Fibroblast of peridontal ligament (primary cell): ENCODE measurements at regions not wholly inside any gene's neighbourhood (a gene's known extent, or its start where the extent isn't known, plus 50 kb on each side); places are given as distances from the start of the nearest gene placed in this dataset.
"Not testable (repeated sequence)": the region's sequence is repeated elsewhere in the genome, so short reads cannot be mapped to it uniquely, and the experiment has no call there.

ENCODE experiments used
- DNase-seq: peaks from one replicate; pipeline ENCODE4 v3.0.0-alpha.2; 2010; ENCODE audit errors: extremely low read depth

GRCh38 chr10:2548071-2548470 is 519.3 kb upstream of the PFKP start:
- DNase-seq, result no peak

- DNase-seq, result no peak
Measured at GRCh38 chr10:2547606-2548005, 519.7 kb upstream of the PFKP start.

GRCh38 chr10:2546894-2547293 is 520.5 kb upstream of the PFKP start:
- not testable (repeated sequence) for DNase-seq

- no peak for DNase-seq
Measured at GRCh38 chr10:2543974-2544373, 523.4 kb upstream of the PFKP start.

DNA sequence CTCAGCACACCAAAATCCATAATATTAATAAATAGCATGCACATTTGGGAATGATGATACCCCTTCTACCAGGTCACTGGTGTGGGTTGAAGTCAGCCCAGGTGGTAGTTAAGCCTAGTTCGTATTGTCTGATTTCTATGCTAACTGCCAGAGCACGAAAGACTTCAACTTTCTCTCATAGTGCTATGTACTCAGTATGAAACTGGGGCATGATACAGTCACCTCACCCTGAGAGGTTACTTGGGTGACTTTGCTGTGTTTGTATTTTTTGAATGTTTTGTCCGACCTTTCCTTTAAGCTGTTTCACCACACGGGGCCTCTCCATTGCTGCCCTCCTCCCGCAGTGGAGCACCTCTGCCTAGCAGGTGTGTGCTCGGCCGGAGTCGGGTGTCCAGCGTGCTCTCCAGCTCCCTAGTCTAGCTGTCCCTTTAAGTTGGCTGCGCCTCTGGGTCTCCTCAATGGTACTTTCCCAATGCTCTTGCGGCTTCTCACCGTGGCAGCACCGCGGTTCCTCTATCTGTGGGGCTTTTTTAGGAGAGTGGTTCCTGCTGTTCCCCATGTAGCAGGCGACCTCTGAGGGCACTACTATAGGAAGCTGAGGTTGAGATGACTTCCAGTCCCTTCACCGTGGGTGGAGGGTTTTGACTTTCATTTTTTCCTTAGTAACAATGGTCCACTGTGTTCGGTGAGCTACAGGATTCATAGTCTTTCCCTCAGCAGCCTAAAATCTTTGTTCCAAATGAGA is 524.0 kb upstream of the PFKP start:
- DNase-seq, result no peak

DNA sequence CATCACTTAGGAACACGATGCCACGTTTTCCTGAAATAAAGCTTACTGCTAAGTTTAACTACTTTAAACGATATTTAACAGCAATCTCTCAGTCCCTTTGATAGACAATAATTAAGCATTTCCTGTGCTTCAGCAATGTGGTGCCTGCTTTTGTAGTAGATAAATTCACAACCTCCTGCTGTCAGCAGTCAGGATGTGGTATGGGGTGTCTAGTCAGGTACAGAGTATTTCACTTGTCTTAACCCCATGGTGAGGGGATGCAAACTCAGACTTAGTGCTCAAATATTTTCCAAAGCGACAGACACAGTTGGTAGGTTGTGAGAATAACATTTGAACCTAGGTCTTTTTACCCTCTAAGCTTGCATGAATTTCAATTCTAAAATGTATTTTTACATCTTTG is 526.2 kb upstream of the PFKP start:
- DNase-seq, result no peak

- DNase-seq, result no peak
Measured at GRCh38 chr10:2529945-2530344, 537.4 kb upstream of the PFKP start.

DNA sequence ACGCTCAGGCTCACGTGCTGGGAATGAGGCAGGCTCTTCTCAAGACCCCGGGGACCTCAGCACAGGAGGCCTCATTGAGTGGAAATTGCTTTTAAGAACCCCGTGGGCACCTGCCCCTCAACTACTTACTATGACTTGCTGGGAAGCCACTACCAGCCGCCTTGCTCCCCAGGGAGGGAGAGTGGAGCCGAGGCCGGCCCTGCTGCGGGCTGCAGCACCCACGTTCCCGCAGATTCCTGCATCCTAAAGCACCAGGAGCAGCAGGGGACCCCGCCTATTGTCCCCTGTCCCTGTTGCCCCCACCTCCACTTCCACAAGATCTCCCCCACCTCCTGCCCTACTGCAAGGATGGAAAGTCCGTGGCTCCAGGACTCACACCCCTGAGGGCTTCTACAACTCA is 541.6 kb upstream of the PFKP start:
- DNase-seq, result no peak

DNA sequence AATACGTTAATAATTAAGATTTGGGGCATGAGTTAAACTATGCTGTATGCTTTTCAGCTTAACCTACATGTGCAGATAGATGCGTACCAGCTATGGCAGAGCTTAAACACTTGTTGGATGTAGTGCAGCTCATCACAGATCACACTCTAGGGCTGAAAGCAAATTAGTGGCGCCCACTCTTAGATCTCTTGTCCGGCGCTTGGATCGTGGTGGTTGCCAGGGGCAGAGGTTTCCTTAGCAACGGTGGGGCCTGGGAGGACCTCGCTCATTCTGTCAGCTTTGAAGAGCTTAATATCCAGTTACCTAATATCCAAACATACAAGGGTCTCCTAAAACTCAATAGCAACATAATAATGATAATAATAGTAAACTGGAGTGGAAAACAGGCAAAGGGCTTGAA is 548.2 kb upstream of the PFKP start:
- DNase-seq, result no peak

DNA sequence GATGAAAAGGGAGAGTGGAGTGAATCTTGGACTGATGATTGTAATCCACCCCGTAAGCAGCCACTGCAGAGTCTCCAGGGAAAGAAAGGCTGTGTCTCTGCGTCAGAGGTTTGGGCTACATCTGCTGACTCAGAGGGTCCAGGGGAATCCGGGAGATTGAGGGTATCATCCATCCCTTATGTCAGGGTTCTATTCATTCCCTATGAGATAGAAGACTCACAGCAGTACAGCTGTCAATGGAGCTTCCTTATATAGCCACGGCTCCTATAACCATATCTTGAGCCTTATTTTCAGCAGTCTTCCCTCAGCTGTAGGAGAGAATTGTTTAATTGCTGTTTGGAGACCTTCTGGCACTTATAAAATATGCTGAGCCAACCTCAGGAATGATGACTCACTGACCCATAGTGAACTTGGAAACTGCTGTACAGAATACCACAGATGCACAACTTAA is 558.2 kb upstream of the PFKP start:
- DNase-seq, result no peak

DNA sequence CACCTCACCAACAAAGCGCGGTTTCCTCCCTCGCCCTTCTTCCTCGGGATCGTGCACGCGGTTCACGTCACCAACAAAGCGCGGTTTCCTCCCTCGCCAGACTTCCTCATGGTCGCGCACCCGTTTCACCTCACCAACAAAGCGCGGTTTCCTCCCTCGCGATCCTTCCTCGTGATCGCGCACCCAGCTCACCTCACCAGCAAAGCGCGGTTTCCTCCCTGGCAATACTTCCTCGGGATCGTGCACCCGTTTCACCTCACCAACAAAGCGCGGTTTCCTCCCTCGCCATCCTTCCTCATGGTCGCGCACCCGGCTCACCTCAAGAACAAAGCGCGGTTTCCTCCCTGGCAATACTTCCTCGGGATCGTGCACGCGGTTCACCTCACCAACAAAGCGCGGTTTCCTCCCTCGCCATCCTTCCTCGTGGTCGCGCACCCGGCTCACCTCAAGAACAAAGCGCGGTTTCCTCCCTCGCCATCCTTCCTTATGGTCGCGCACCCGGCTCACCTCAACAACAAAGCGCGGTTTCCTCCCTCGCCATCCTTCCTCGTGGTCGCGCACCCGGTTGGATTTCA is 565.9 kb upstream of the PFKP start:
- DNase-seq, result not testable (repeated sequence)

DNA sequence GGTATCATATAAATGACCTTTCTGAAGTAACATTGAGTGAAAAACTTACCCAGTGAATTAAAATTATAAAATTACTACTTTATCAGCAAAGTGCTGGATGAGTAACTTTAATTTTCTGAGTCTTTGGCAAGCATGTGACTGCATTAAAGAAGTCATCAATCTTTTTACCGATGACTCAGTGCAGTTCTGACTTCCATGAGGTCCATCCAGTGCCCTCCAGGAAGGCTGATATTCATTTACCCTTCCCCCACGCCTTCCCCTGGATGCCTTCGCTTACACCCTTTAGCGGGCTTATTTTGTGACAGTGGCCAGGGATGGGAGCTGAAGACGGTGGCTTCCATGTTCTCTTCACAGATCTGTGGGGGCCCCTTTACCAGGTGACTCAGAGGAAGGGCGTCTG is 572.9 kb upstream of the PFKP start:
- no peak for DNase-seq

DNA sequence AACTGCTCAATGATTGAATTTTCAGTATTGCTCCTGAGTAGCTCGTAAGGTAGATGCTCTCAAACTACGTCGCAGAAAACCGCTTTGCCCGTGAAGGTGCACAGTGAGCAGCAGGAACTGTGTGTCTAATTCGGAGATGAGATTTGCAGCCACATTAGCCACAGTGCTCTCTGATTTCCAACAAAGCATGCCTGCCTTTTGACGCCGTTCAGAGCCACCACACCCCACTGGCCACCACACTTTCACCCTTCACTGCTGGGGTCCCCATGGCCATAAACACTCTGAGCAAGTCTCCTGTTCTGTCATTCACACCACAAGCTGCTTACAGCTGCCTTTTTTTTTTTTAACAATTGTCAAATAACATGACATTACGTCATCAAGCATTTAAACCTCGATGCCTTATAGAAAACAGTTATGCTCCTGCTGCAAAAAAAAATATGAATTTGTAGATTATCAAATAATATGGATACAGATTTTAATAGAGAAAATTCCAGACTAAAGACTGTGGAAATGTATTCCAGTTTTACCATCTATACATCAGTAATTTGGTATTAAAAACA is 578.8 kb upstream of the PFKP start:
- DNase-seq, result no peak

- DNase-seq, result no peak
Measured at GRCh38 chr10:2487921-2488320, 579.4 kb upstream of the PFKP start.

GRCh38 chr10:2478656-2479055 is 588.7 kb upstream of the PFKP start:
- no peak for DNase-seq

DNA sequence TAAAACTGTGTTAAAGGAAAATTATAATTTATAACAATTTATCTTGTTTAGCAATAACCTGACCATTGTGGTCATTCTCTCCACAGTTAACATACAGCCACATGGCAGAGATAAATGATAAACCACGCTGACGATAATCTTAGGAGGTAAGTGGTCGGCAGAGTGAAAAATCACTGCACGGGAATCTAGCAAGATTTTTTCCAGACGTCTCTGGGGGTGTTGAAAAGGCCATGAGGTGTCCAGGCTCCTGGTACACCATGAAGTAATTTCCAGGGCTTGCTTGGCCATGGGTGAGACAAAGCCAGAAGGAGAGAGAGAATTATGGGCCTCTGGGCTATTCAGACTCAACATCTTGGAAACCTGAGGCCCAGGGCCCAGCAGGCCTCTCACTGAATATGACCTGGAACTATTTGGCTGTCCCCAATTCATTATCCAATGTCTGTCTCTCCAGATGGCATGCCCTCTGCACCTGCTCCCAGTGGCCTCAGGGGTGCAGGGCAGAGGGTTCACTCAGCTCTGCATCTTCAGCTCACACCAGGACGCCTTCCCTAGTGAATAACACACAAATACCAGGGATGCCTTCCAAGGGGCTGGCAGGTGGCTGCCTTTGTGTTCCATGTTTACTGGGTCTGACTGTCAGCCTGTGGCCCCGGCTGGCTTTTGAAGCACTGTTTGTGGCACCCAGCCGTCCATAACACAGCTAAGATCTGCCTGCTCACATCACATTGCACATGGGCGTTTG is 590.4 kb upstream of the PFKP start:
- DNase-seq, result no peak

DNA sequence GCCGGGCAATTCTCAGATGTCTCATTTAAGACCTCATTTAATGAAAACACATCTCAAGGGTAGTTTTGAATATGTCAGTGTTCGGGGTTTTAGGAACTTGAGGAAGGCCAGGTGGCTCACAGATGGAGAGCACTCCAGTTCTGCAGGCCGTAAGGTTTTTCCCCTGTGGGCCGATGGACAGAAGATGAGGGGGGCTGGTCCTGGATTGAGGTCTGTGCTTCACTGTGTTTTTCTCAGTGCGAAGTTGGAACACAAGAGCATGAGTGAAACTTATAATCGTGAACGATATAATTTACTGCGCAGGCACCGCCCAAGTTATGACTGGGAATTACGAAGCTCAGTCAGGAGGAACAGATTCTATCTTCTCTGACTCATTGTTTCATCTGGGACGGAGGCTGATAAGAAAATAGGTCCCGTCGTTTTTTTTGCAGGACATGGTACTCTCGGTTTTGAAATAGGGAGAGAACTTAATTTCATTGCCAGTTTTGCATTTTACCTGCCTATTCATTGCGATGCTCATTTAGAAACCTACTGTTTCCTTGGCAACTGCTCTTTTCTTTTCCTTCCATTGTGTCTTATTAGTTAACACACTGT is 591.0 kb upstream of the PFKP start:
- DNase-seq, result no peak

DNA sequence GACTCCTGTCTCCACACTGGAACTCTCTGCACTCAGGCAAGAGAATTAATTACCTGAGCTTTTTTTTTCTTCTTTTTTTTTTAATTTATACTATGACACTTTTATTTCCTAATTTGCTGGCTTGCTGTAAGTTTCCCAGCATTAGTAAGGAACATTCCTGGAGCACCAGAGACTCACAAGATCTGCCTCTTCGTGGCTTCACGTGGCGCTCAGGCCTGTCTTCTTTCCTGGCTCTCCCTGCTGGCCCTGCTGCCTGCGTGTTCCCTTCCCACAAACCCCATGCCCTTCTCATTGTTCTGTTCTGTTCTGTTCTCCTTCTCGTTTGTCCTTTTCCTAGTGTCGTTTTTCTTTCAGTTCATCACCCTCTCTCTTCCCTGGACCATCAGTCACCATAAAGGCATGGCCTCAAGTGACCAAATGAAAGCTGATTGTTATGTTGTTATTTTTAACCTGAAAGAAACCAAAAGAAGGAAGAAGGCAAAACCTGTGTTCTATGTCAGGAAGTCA is 591.6 kb upstream of the PFKP start:
- DNase-seq, result no peak

- DNase-seq, result no peak
Measured at GRCh38 chr10:2471811-2472210, 595.5 kb upstream of the PFKP start.

DNA sequence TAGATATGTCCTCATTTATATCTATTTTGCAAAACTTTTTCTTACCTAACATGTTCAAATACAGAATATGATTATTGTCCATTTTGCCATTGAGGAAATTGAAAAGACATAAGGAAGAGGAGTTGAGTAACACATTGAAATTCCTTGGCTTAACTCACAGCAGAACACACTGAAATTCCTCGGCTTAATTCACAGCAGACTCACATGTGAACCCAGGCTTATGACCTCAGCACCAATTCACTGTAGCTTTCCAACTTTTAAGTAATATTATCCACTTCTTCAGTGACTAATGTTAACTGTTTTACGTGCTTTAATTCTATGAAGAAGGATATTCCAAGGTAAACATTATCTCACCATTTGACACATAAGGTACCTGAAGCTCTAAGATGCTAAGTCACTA is 597.5 kb upstream of the PFKP start:
- no peak for DNase-seq

- no peak for DNase-seq
Measured at GRCh38 chr10:2464483-2464882, 602.9 kb upstream of the PFKP start.

DNA sequence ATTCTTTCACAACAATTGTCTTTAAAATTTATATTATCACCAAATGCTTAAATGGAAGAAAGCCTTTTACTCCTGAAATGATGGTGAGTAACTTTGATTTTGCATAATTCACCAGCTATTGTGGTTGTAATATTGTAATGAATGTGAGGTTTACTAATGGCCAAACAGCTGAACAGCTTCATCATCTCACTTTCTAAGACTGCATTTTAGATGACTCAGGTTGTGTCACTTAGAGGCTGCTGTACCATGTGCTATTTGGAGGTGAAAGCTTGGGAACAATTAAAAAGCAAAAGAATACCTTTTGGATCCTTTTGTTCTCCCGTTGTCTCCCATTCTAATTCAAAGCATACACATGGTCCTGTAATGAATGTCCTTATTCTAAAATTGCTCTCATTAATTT is 604.0 kb upstream of the PFKP start:
- no peak for DNase-seq
